ENCODE measurements at regions not wholly inside any gene's neighbourhood (a gene's known extent, or its start where the extent isn't known, plus 50 kb on each side); places are given as distances from the start of the nearest gene placed in this dataset.

DNA sequence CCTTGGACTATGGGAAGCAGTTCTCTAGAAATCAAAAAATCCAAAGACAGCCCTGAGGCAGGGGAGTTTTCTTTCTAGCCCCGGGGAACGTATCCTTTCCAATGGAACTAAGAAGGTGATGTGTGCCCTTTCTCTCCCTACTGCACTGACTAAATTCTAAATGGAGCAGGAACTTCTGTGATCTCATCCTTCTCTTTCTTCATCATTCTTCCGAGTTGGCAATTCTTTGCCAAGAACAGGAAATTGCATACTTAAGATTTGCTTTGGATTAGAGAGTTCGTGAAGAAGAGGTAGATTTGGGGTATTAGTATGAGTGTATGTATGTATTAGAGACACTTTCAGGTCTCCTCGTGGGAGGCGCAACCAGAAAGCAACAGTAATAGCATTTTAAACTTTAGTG, 178.0 kb upstream of the PIK3R1 start:
- Histone ChIP-seq H3K4me2 (ENCODE audit: insufficient read depth, insufficient read length, low read length) (no peak overlapping the region), H3K79me2 (ENCODE audit: insufficient read depth, low read length) (no peaks in the 10 kb centered on the region), H2BK5ac (ENCODE audit: insufficient read length, low read length) (no peak overlapping the region), H3K56ac (ENCODE audit: insufficient read length, low read depth, low read length) (no peak overlapping the region), H3K9ac (ENCODE audit: extremely low read depth, insufficient read length, low read length) (no peak overlapping the region), H2AFZ (ENCODE audit: low read length) (no peak overlapping the region), H3K4ac (ENCODE audit: low read depth, low read length) (no peak overlapping the region), H3K23me2 (ENCODE audit: insufficient read length, low read depth, low read length, poor library complexity, severe bottlenecking) (no peaks in the 10 kb centered on the region), H4K5ac (ENCODE audit: insufficient read length, low read depth, low read length) (no peak overlapping the region), H4K20me1 (ENCODE audit: control insufficient read depth, insufficient read depth, insufficient read length) (no peaks in the 10 kb centered on the region), H3K27me3 (ENCODE audit: insufficient read depth, low read length) (no peaks in the 10 kb centered on the region), H2BK12ac (ENCODE audit: insufficient read length, low read depth, low read length) (no peak overlapping the region), H3K14ac (ENCODE audit: insufficient read depth, low read length) (no peak overlapping the region), H3K9me3 (ENCODE audit: control insufficient read depth, low read depth, low read length) (no peaks in the 10 kb centered on the region), H2BK20ac (ENCODE audit: low read depth, low read length, poor library complexity, severe bottlenecking) (no peak overlapping the region), H3T11ph (ENCODE audit: low read length) (no peak overlapping the region), H3K23ac (ENCODE audit: insufficient read length, low read depth, low read length) (no peak overlapping the region), H3K79me1 (ENCODE audit: insufficient read depth, low read depth, low read length, poor library complexity, severe bottlenecking) (no peaks in the 10 kb centered on the region), H2BK120ac (ENCODE audit: low read depth, low read length, poor library complexity, severe bottlenecking) (no peak overlapping the region), H2BK15ac (ENCODE audit: low read depth, low read length) (no peak overlapping the region), H4K91ac (ENCODE audit: insufficient read length, low read depth, low read length) (no peak overlapping the region), H3K18ac (ENCODE audit: insufficient read length, low read depth, low read length) (no peak overlapping the region), H2AK5ac (ENCODE audit: insufficient read length, low read length) (no peak overlapping the region), H3K27ac (ENCODE audit: insufficient read length, low read depth, low read length) (no peak overlapping the region), H3K4me1 (ENCODE audit: insufficient read depth, low read length) (no peaks in the 10 kb centered on the region; the same call in 1 of the 2 replicates), H4K8ac (replicated peaks; ENCODE audit: insufficient read length, low read depth, low read length) (no peak overlapping the region)
- Mint-ChIP-seq H3K4me3 (no peak overlapping the region), H3K27ac (no peak overlapping the region), H3K27me3 (ENCODE audit: low read depth) (peaks cover 2% of the 10 kb centered on the region), H3K9me3 (no peaks in the 10 kb centered on the region), H3K36me3 (ENCODE audit: insufficient read depth in 1 of 3, low read depth in 3 of 3) (no peaks in the 10 kb centered on the region), H3K4me1 (peaks cover 0 to 7% of the 10 kb centered on the region in 2 experiments; a peak in 2 of 4 replicates)
- WGBS (ENCODE audit: extremely low coverage, insufficient read length, low lambda C conversion rate), result 100% methylated on average over 1 of the region's 6 CpGs
- TF ChIP-seq CTCF (conservative IDR thresholded peaks at IDR 0.05), result no peak
- DNase-seq, result no peak
